GM18508 (cell line): ENCODE measurements at regions not wholly inside any gene's neighbourhood (a gene's known extent, or its start where the extent isn't known, plus 50 kb on each side); places are given as distances from the start of the nearest gene placed in this dataset.
A peak's percentile ranks its signal among the peaks of the same experiment; 100 is the strongest.

ENCODE experiments used
- ATAC-seq: cut with Tn5 transposase; IDR thresholded peaks from one replicate; pipeline ENCODE4 v1.9.1; 2021; ENCODE audit warnings: moderate number of reproducible peaks; ENCODE audit not compliant: insufficient read depth, unreplicated experiment

DNA sequence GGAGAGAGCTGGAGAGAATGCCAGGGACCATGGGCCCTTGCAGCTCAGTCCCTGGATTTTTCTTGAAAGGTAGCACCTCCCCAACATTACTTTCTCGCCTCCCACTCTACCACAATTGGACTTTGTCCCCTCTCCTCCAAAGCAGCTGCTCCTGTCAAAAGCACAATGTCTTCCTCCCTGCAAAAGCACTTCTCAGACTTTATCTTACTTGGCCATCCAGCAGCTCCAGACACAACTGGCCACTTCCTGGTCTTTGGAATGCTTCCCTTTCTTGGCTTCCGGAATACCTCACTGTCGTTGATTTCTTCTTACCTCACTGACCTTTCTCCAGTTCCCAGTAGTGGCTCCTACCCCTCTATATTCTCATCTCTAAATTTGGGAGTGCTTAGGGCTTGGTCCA lies 134.6 kb upstream of the PROK2 start:
- no peak for ATAC-seq

DNA sequence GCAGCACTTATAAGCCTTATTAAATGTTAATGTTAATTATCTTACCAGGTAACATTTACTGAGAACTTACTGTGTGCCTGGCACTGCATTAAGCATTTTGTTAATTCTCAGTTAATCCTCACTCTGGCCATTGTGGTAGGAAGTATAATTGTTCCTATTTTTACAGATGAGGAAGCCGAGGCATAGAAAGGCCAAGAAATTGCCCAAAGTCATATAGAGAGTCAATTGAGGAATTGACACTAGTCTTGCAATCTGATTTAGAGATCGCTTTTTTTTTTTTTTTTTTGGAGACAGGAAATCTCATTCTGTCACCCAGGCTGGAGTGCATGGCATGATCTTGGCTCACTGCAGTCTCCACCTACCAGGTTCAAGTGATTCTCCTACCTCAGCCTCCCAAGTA lies 132.6 kb upstream of the PROK2 start:
- no peak for ATAC-seq

GRCh38 chr3:71916747-71917369 lies 131.9 kb upstream of the PROK2 start:
- ATAC-seq, result no peak

- ATAC-seq, result no peak
Observed at GRCh38 chr3:71912839-71913495, 128.0 kb upstream of the PROK2 start.

DNA sequence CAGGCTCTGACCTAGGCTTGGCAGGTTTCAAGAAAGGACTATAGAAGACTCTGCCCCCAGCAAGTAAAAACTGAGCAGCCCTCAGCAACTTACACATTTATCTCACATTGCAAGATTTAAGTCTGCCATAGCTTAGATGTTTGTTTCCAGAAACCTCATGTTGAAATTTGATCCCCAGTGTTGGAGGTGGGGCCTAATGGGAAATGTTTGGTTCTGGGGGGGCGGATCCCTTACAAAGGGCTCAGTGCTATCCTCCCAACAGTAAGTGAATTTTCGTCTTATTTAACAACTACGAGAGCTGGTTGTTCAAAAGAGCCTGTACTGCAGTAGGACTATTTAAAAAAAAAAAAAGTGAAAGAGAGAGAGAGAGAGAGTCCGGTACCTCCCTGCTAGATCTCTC lies 125.2 kb upstream of the PROK2 start:
- no peak for ATAC-seq

- no peak for ATAC-seq
Observed at GRCh38 chr3:71907996-71908395, 123.0 kb upstream of the PROK2 start.

- ATAC-seq, result no peak
Observed at GRCh38 chr3:71906976-71907375, 122.0 kb upstream of the PROK2 start.

DNA sequence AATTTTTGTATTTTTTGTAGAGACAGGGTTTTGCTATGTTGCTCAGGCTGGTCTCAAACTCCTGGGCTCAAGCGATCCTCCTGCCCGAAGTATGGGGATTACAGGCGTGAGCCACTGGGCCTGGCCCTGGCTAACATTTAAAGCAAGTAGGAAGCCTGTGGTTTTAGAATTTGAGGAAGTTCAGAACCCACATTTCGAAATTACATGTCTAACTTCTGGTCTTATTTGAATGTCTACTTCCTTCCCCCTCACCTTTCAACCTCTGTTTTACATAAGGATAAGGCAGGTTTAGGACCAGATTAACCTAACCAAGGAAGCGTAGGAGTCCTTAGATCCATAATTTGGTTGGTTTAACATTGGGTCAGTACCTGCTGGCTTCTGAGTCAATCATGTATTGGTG lies 120.5 kb upstream of the PROK2 start:
- peak; percentile 92 for ATAC-seq

DNA sequence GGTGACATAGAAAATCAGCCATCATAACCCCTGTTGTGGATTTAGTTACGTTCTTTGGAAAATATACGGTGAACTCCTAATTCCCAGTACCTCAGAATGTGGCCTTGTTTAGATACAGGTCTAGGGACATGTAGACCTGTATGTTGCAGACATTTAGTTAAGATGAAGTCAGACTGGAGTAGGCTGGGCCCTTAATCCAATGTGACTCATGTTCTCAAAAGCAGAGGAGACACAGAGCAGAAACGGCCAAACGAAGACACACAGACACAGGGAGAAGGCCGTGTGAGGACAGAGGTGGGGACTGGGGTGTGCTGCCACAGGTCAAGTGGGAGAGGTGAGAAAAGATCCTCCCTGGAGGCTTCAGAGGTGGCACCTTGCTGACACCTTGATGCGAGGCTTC lies 119.0 kb upstream of the PROK2 start:
- ATAC-seq, result no peak

DNA sequence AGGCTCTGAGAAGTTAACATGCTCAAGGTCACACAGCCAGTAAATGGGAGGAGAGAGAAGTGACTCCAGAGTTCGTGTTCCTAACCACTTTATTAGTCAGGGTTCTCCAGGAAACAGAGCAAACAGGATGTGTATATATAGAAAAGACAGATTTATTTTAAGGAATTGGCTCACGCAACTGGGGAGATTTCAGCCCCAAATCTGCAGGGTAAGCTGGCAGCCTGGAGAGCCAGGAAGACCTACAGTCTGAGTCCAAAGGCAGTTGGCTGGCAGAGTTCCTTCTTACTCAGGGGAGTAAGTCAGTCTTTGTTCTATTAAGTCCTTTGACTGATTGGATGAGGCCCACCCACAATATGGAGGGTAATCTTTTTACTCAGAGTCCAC lies 118.2 kb upstream of the PROK2 start:
- ATAC-seq, result no peak

DNA sequence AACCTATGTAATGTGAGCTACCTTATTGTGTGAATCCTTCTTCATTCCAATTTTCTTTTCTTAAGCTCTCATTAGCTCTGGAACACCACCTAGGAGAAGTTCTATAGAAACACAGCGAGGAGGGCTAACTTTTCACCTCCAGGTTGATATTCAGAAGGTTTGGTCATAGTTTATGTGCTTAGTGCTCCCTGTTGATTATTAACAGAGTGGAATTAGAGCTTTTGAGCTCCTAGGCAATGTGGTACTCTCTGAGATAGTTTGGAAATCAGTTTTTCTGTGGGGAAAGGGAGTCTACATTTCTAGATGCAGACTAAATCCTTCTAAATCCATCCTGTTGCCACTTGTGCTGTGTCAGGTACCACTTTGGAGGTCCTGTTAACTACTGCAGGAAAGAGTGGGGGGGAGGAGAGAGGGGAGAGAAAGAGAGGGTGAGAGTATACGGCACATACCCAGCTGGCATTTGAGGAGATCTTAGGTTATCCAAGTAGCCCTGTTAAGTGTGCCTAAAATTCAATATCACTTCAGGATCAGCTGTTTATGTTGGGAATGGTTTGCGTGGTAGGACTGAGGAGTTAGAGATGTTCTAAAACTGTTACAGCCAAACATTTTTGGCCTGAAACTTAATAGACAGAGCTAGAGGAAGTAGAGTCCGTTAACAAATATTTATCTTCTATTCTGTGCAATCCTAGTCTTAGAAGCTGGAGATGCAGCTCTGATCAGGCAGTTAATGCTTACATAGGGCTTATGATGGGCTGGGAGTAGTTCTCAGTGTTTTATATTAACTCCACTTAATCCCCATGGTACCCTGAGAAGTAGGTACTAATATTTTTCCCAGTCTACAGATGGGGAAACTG lies 117.5 kb upstream of the PROK2 start:
- ATAC-seq, result no peak

- ATAC-seq, result no peak
Observed at GRCh38 chr3:71901645-71902044, 116.7 kb upstream of the PROK2 start.

DNA sequence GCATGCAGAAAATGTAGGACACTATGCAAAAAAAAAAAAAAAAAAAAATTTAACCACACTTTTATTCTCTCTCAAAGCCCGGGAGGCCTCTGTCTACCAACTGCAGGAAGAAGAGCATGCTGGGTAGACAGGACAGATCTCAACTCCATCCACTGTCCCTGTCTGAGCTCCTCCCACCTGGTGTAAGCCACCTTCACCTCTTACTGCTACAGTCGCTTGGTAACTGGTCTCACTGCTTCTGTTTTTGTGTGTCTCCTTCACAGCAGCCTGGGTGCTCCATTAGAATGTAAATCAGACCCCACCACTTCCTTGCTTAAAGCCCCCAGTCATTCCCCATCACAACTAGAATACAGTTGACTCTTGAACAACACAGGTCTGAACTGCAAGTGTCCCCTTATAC lies 115.1 kb upstream of the PROK2 start:
- ATAC-seq, result no peak

DNA sequence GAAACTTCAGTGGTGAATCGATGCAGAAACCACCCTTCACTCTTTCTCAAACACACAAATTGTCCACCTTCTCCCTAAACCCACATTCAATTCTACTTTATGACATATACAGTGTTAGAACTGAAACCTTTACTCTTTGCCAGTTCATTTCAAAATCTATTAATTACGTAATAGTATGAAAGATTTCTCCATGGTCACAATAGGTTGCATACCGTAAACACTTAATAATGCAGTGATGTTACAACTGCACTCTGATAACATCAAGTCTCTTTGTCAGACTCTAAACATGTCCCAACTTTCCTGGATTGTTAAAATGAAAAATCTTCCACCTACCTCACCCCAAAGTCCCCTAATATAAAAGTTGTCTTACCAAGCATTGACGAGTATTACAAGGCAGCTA lies 111.8 kb upstream of the PROK2 start:
- no peak for ATAC-seq

DNA sequence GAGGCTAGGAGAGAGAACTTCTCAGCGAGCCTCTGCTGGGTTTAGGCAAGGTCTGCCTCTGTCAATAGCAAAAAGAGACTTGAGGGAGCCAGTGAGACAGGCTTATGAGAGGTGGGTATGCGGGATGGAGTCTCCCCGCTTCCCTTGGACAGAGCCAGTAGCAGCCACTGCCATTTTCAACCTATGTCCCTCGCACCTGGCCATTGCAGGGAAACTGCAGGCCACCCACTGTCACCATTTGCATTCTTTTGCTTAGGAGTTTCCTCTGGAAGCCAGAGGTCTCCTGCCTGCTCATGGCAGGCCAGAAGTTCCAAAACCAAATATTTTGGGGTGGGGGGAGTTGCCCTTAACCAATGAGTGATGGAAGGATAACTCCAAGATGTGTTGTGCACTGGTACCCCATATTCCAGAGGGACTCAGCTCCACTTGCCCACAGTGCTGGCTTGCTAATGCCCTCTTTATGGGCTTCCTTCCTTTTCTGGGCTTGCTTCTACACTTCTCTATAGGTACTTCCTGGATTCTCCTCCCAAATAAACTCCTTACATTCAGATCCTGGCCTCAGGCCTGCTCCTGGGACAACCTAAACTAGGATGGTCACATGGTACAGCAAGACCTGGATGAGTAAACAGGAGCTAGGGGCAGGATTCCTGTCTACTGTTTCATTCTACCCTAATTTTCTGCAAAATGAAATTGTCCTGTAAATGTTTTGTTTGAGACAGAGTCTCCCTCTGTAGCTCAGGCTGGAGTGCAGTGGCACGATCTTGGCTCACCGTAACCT lies 108.9 kb upstream of the PROK2 start:
- no peak for ATAC-seq

GRCh38 chr3:71893122-71893521 lies 108.2 kb upstream of the PROK2 start:
- ATAC-seq, result no peak

GRCh38 chr3:71891483-71891882 lies 106.5 kb upstream of the PROK2 start:
- no peak for ATAC-seq

DNA sequence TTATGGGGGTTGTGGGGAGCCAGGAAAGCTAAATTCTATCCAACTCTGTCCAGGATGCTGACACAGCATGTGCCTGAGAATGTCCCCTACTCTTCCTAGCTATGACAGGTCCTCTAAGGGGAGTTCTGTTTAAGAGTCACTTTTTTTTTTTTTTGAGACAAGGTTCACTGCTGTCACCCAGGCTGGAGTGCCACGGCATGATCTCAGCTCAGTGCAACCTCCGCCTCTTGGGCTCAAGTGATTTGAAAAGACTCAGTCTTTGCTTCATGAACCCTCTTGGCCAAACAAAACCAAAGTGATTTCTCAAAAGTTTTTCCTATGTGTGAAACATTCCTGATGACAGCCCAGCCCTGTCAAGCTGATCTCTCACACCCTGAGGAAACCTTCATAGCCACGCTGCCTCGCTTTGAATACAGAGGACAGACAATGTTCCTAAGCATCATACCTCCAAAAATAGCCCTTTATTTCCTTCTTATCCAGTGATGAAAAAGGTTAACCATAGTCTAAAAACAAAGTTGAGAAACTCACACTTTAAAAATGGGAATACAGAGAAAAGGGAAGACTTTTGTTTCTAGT lies 105.5 kb upstream of the PROK2 start:
- no peak for ATAC-seq

DNA sequence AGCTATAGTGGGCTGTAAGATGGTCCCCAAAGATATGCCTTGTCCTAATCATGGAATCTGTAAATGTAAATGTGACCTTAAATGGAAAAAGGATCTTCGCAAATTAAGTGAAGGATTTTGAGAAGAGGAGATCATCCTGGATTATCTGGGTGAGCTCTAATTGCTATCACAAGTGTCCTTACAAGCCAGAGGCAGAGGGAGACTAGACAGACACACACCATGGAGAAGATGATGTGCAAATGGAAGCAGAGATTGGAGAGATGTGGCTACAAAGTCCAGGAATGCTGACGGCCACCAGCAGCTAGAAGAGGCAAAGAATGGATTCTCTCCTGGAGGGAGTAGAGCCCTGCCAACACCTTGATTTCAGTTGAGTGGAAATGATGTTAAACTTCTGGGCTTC lies 102.3 kb upstream of the PROK2 start:
- ATAC-seq, result no peak

DNA sequence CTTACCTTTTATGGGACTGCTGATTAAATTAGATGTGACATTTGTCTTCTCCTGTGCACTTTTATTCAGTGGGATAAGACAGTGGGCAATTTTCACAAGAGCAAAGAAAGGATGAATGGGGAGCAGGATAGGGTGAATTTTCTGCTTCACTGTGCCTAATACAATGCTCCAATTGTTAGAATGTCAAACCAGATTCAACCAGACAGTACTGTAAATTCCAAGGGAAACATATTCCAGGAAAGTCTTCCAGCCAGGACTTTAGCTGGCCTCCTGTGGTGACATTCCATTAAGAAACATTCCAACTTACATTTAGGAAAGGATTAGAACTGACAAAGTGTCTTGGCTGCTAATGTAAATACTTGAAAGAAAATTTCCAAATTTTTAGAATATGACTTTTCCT lies 100.1 kb upstream of the PROK2 start:
- ATAC-seq, result no peak
